ENCODE measurements at regions not wholly inside any gene's neighbourhood (a gene's known extent, or its start where the extent isn't known, plus 50 kb on each side); places are given as distances from the start of the nearest gene placed in this dataset.
"Not testable (repeated sequence)": the region's sequence is repeated elsewhere in the genome, so short reads cannot be mapped to it uniquely, and the experiment has no call there.

DNA sequence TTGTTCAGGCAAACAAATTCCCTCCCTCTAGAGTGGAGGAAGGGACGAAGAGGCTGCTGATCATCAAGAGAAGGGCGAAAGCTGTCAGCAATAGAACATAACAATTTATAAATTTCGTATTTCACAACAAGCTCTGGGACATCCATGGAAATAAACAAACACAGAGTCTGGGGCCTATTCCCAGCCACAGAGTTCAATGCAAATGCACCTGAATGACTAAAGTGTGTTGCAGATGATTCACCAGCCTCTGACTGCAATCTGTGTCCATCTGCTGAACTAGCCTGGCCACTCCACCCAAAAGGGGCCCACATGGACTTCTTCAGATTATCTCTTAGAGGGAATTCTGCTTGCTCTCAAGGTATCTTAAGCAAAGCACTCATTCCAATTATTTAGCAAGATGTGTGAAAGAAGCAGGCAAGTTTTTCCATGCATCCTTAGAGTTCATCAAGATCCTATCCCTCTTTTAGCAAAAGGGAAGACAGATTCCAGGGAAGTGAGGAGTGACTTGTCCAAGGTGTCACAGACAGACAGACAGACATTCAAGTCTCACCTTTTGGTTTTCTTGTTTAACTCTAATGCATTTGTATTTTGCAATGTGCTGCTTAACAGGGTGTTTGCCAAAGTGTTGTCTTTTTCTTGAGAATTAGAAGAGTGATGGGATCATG, 307.8 kb upstream of the PAPPA start:
- no peak for DNase-seq

DNA sequence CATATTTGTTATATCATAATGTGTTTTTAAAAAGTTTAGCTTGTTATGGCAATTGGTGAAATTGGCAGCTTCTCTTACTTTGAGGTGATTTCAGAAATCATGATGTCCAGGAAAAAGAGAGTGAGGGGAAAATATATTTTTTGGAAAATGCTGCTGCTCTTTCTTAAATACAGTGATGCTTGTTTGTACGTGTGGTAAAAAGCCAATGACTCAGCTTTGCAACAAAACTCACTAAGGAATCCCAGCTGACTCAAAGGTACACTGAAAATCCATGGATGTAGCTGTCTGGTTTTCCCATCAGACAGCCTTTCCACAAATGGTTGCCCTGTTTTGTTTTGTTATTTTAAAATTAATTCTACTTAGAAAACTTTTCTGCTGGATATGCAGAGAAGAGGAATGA, 306.4 kb upstream of the PAPPA start:
- DNase-seq = no peak

DNA sequence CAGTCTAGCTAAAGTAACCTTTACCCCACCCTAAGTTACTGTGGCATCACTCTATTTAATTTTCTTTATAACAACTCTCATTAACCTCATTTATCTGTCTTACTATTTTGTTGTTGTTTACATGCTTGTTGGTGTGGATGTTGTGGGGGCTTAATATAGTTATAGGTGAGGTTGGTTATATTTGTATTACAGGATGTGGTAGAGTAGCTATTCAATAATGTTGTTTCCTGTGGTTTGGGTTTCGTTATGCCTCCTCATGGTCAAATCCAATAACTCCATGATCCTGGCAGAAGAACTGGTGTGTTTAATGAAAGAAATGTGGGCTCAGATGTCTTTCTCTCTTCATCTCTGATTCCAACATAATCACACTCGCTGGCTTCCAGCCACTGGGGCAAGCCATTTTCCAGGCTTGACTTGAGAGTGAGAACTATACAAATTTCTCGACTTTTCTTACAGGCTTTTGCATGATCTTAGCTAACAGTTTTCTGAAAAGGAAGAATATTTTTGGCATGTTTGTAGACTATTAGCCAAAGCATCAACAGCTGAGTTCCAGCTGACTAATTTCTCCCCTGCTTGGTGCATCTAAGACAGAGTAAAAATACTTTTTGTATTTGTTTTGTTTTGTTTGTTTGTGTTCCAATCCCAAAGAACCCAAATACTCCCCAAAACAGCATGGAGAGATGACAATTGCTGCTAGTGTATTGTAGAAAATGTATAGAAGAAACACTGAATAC, 303.7 kb upstream of the PAPPA start:
- no peak for DNase-seq

DNA sequence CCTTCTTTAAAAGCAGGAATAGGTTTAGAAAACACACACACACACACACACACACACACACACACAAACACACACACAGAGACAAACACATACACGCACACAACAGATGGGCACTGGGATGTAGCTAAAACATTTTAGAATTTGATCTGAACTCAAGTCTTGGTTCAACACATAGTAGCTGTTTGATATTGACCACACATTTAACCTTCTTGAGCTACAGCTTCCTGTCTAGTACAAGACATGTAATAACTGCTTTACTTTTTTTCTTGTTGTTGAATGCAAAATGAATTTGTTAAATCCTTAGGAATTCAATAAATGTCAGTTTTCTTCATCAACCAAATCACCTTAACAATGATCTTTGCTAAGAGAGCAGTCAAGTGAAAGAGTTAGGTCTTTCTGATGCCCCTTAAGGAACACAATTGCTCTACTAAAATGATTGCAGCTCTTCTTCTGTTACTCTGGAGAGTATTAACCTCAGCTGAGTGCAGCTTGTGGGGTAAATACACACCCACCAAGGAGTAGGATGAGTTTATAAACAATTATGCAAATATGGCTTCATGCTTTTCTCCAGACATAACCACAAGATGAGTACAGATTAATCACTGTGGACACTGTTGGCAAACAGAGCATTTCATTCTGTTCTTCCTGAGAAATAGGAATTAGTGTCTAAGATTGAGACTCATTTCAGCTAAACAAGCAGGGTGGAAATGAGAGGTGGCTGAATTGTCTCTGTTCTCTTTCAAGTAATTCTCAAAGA, 302.9 kb upstream of the PAPPA start:
- DNase-seq = no peak

DNA sequence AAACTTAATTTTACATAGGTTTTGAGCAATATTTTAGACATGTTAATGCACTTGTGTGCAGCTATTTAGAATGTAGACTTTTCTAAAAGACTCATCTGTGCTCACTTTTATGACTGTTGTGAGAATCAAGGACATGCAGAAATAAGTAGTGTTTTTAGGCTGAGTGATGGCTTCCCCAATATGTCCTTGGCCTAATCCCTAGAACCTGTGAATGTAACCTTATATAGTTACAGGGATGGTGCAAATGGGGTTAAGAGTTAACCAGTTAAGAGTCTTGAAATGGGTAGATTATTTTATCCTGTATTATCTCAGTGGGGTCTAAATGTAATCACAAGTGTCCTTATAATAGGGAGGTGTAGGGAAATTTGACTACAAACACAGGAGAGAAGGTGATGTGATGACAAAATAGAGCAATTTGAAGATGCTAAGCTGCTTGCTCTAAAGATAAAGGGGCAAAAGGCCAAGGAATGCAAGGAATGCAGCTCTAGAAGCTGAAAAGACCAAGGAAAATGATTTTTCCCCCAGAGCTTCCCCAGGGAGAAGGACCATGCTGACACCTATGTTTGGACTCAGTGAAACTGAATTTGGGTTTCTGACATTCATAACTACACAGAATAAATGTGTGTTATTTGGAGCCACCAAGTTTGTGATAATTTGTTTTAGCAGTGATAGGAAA, 298.0 kb upstream of the PAPPA start:
- no peak for DNase-seq

DNA sequence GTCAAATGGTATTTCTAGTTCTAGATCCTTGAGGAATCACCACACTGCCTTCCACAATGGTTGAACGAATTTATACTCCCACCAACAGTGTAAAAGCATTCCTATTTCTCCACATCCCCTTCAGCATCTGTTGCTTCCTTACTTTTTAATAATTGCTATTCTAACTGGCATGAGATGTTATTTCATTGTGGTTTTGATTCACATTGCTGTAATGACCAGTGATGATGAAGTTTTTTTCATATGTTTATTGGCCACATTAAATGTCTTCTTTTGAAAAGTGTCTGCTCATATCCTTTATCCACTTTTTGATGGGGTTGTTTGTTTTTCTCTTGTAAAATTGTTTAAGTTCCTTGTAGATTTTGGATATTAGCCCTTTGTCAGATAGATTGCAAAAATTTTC, 295.2 kb upstream of the PAPPA start:
- not testable (repeated sequence) for DNase-seq

DNA sequence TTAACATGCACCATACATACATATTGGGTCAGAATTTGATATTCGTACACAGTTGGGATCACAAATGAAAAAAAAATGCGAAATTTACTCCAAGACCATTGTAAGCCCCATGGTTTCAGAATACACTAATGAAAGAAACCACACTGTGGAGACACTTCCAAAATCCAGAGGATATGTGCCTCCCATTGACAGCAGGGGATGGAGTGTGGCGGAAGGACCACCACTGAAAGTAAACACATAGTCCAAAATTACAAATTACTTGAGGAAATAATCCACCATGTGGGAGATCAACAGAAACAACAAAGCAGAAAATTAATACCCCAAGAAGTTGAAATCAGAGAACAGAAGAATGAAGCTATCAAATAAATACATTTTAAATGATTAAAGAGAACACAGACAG, 291.6 kb upstream of the PAPPA start:
- DNase-seq = no peak

DNA sequence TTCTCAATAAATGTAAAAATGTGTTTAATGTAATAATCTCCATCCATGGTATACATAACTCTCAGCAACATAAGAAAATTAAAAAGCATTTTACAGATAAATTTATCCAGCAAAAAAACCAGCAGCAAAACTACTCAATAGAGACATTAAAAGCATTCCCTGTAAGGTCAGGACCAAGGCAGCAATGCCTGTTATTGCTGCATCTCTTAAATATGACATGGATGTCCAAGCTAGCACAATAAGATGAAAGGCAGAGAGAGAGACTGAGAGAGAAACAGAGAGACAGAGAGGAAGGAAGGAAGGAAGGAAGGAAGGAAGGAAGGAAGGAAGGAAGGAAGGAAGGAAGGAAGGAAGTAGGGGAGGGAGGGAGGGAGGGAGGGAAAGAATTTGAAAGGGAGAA, 289.0 kb upstream of the PAPPA start:
- no peak for DNase-seq

DNA sequence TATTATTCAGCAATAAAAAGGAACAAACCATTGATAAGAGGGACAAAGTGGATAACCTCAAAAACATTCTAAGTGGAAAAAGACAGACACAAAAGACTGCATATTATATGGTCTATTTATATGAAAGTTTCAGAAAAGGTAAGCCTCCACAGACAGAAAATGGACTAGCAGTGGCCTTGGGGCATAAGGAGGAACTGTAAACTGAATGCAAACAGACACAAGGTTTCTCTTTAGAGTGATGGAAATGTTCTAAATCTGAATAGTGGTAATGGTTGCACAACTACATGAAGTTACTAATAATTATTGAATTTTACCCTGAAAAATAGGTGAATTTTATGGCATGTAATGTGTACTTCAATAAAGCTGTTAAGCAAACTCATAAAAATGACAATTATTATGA, 286.3 kb upstream of the PAPPA start:
- DNase-seq = no peak

DNA sequence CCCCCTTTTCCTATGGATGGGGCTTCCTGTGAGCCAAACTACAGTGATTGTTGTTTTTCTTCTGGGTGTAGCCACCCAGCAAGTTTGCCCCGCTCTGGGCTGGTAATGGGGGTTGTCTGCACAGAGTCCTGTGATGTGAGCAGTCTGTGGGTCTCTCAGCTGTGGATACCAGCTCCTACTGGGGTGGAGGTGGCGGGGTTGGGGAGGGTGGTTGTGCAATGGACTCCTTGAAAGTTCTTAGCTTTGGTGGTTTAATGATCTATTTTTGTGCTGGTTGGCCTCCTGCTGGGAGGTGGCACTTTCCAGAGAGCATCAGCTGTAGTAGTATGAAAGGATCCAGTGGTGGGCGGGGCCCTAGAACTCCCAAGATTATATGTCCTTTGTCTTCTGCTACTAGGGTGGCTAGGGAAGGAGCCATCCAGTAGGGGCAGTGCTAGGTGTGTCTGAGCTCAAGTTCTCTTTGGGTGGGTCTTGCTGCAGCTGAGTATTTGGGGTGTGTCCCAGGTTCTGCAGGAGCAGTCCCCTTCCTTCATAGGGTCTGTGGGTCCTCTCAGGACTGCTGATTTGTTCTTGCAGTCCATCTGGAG, 275.6 kb upstream of the PAPPA start:
- DNase-seq = no peak

DNA sequence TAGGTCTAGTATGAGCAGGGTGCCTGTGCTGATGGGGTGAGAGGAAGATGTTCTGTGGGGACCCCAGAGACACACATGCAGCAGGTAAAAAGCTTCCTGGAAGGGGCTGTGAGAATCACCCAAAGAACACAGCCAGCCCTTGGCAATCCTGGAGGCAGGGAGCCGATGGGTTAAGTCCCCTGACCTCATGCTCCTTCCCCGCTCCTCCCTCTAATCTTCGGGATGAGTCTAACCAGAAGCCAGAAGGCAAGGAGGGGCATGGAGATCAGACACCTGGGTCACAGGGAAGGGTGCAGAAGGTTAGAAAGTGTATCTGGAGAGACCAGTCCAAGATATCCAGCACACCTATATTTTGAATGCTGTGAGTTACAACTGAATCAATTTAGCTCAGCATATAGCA, 274.1 kb upstream of the PAPPA start:
- no peak for DNase-seq

DNA sequence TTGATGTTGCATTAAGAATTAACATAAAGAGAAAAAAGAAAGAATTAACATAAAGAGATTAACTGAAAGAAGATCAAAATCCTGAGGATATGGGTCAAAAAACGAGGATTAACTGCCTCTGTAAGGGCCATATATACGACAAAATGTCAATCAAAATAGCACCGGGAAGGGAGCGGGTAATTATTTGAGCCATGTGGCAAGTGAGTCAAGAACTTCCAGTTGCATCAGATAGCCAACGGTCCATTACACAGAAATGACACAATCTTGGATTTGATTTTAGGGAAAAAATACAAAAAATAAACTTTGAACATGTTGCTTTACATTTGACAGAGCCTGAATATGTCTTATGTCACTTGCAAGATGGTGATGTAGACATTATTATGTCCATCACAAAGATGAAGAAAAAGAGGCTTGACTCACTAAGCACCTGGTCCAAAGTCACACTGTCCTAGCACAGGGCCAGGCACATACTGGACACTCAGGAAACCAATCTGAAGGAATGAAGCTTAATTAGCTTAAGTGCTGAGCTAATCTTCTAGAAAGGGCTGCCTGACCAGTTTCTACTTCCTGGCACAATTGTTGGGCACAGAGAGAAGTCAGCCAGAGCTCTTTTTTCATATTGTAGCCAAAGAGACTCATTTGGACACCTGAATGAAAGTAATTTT, 273.2 kb upstream of the PAPPA start:
- DNase-seq = no peak

DNA sequence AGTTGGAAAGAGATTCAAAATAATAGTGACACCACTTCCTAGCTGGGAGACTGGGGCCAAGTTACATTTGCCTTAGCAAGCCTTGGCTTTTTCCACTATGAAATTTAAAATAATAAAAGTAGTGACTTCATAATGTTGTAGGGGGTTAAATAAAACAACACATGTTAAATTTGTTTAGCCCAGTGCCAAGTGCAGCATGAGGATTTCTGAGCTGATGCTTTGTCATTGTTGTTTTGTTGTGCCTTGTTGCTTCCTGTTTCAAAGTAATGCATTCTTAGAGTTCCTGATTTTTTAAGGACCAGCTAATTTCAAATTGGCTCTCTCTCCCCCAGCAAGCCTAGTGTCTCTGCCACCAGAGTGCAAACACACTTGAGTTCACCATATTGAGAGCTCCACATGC, 270.7 kb upstream of the PAPPA start:
- DNase-seq = no peak

DNA sequence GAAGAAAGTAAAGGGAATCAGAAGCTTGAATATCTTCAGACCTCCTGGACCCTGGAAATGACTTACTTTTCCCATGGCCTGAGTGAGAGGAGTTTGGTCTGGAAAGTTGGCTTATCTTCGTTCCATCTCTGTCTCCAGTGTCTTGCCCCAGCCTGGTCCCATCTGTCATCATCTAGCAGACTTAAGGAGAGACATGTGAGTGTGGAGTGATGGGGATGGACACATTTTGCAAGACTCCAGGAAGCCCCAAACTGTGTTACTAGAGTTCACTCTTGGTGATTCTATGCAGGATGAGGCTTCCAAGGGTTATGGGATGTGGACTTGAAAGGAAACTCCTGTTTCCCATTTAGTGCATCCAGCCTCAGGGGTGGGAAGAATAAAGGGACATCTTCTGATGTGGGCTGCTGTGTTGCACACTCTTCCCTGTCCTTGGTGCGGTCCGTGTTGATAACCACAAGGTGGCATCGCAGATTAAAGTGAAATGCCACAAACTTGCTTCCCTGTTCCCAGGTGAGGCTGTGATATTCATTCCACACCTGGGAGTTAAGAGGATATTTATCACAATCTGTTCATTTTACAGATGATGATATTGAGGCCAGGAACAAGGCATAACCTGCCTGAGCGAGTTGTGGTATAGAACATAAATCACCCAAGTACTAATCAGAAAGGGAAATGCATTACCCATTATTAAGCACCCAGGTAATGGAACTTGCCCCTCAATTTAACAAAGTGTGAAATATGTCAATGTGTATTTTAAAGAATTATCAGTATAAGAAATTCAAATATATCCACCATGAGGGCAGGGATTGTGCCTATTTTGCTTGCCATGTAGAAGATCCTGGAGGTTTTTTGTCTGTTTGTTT, 269.9 kb upstream of the PAPPA start:
- no peak for DNase-seq

DNA sequence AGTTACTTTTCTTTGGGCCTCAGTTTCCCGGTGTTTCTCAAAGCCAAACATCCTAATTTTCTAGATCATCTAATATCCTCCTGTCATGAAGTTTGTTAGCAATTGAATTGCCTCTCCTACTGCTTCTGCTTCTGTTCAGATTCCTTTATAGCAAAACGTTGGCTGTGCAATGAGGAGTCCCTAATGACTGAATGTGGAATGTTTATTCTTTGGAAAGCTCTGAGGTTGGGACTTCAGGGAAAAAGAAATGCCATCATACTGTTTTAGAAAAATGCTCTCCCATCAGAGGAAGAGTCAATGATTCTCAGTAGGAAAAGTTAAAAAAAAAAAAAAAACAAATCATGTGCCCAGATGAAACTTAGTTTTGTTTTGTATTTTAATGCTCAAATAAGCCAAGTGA, 268.7 kb upstream of the PAPPA start:
- no peak for DNase-seq

DNA sequence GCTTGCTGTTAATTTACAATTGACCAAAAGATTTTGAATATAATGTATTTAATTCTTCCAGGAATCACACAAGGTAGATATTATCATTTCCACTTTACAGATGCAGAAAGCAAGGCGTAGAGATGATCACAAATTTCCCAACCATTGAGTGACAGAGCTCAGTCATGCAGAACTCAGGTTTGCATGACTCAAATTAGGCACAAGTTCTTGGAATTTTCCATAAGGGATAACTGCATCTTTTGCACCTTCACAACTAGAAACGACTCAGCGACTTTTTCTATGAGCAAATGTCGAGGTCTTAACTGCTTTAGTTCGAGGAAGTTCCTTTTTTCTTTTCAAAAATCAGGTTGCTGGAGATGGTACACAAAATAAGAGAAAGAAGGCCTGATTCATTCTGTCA, 265.5 kb upstream of the PAPPA start:
- no peak for DNase-seq

DNA sequence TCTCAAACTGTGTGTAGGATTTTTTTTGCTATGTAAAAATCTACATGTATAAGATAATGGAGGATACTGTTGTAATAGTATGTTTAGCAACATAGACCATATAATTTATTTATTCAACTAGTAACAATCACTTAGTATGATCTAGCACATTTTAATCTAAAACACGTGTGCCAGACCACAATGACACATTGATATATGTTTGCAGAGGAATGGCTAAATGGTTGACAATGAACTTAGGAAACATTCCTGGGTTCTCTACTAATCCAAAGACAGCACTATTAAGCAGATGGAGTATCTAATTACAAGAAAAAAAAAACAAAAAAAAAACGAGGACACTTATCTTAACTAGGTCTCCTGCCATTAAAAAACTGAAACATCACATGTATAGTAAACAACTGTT, 261.7 kb upstream of the PAPPA start:
- no peak for DNase-seq

DNA sequence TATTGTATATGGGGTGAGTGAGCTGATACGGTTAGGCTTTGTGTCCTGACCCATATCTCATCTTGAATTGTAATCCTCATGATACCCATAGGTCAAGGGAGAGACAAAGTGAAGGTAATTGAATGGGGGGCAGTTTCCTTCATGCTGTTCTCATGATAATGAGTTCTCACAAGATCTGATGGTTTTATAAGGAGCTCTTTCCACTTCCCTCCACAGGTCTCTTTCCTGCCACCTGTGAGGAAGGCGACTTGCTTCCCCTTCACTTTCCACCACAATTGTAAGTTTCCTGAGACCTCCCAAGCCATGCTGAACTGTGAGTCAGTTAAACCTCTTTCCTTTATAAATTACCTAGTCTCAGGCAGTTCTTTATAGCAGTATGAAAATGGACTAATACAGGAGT, 255.1 kb upstream of the PAPPA start:
- DNase-seq = not testable (repeated sequence)

DNA sequence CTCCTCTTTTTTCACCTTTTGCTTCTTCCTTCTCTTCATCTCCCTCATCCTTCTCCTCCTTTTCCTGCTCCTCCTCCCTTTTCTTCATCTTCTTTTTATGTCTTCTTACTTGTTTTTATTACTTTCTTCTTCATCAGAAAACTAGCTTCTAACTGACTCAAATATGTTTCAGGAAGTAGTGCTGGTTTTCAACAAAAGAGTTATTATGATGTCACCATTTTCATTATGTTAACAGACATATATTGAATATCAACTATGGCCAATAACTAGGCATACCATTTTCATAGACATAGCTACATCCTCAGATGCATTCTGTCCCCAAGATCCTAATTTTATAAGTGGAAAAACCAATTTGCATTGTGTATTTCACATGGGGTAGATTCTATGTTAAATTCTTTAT, 252.9 kb upstream of the PAPPA start:
- DNase-seq = no peak

DNA sequence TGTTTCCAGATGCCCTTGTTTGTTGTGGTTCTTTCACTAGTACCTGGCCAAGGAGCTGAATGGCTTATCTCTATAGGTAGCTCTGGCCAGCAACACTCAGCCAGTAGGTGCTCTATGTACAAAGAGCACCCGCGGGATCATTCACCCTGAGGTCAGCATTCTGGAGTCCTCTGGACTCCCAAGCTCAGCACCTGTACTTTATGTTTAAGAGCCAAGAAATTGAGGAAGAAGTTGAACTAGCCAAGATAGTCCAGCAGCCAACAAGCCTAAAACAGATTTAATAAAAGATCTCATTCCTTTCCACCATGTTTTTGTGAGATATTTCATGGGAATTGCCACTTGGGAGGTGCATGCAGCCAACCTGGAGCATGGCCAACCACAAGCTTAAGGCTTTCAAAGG, 242.6 kb upstream of the PAPPA start:
- no peak for DNase-seq

DNA sequence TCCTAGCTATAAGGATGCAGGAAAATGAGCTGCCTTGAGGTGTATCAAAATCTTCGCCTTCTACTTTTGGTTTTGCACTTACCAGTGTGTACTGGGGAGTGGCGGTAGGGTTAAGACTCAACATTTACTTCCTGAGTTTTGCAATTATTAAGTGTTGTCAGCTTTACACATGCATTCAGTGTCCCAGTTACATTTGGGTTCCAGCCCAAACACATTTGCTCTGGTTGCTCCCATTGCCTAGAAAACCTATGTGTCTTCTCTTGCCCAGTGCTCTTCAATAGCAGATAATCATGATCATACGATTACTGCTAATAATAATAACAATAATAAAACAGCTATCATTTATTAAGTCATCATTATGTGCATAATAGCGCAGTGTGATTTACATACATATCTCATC, 241.5 kb upstream of the PAPPA start:
- DNase-seq = no peak

DNA sequence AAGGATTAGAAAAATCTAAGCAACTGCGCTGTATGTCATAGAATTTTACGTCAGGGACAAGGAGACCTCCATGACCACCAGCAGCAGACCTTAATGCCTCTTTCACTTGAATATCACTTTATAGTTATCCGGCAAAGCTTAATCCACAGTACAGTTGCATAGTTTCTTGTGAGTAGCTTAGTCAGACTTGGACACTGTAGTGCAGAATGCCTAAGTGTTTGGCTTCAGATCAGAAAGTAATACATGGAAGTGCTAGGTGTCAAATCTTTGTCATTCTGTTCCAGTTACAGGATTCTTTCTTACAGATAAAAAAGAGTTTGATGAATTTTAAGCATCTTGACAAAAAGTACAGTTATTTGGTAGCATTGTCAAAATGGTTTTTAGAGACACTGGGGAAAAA, 239.9 kb upstream of the PAPPA start:
- DNase-seq = no peak
